A549 (cell line): ENCODE measurements at regions not wholly inside any gene's neighbourhood (a gene's known extent, or its start where the extent isn't known, plus 50 kb on each side); places are given as distances from the start of the nearest gene placed in this dataset.

Experiments used
- ATAC-seq, 2 experiments: fragments of 200-7000 bp in 1 of 2; fragments of >200 bp in 1 of 2; cut with Nextera tagmentation in 1 of 2; cut with Tn5 transposase in 1 of 2; 3 replicates each; pipeline versions ENCODE4 v1.8.0 to v1.9.1; 2018 to 2020; ENCODE audit warnings: mild to moderate bottlenecking in 1 of 2, moderate library complexity in 1 of 2
- CTCF ChIA-PET: fragments of 300-600 bp; sonication (Branson Sonifier 250); formaldehyde crosslinking; extraction: SDS; loops from one replicate; lab custom pipeline; 2021; ENCODE audit warnings: antibody characterized with exemption, inconsistent platforms; lab: Yijun Ruan, JAX
- POLR2A ChIA-PET: fragments of 350-600 bp; formaldehyde crosslinking; extraction: SDS; loops from one replicate; lab custom pipeline; 2021; ENCODE audit warnings: antibody characterized with exemption, inconsistent platforms; lab: Yijun Ruan, JAX
- DNase-seq, 2 experiments: peaks; one replicate each; pipeline versions ENCODE4 v3.0.0 to v3.0.0-alpha.2; 2011 to 2016; ENCODE audit warnings: low read depth in 1 of 2, low spot score in 1 of 2
- FAIRE-seq: peaks from 2 replicates; lab custom pipeline; 2011; peaks lifted over from hg19 to GRCh38; lab: Jason Lieb, UNC
- H3K27ac ChIP-seq, 2 experiments: fragments of >200 bp; sonication (Bioruptor Twin); formaldehyde crosslinking; 3 replicates each; pipeline ENCODE4 v1.5.1; 2016 to 2017
- H3K4me1 ChIP-seq: fragments of >200 bp; sonication (Bioruptor Twin); formaldehyde crosslinking; 3 replicates; pipeline ENCODE4 v1.6.1; 2016
- H3K4me2 ChIP-seq: fragments of >200 bp; sonication (Bioruptor Twin); formaldehyde crosslinking; 3 replicates; pipeline ENCODE4 v1.6.1; 2016
- H3K4me3 ChIP-seq: fragments of >200 bp; sonication (Bioruptor Twin); formaldehyde crosslinking; 3 replicates; pipeline ENCODE4 v1.5.1; 2016
- H3K9me3 ChIP-seq: fragments of >200 bp; sonication (Bioruptor Twin); formaldehyde crosslinking; 3 replicates; pipeline ENCODE4 v1.6.1; 2016
- BHLHE40 ChIP-seq: IDR thresholded peaks from 2 replicates; pipeline ENCODE4 v1.6.1; 2012; ENCODE audit warnings: low read depth, low read length, inconsistent platforms
- CEBPB ChIP-seq, 2 experiments: fragments of >200 bp in 1 of 2; sonication (Bioruptor Twin) in 1 of 2; formaldehyde crosslinking in 1 of 2; IDR thresholded peaks; 2 replicates each; pipeline ENCODE4 v1.6.1; 2012 to 2016
- CHD2 ChIP-seq: fragments of 150-350 bp; IDR thresholded peaks from 2 replicates; pipeline ENCODE4 v1.6.1; 2014; ENCODE audit warnings: low read length; ENCODE audit not compliant: partially characterized antibody
- CHD4 ChIP-seq: fragments of 200-600 bp; sonication (generic); IDR thresholded peaks from 2 replicates; pipeline ENCODE4 v1.6.1; 2016; ENCODE audit warnings: antibody characterized with exemption, mild to moderate bottlenecking, borderline replicate concordance
- CTCF ChIP-seq: fragments of >200 bp; sonication (Bioruptor Twin); formaldehyde crosslinking; IDR thresholded peaks from 3 replicates; pipeline ENCODE4 v1.5.1; 2016
- E2F6 ChIP-seq: IDR thresholded peaks from 2 replicates; pipeline ENCODE4 v1.6.1; 2012; ENCODE audit warnings: low read depth, borderline replicate concordance
- FOSB ChIP-seq: fragments of 250-450 bp; sonication (Bioruptor Pico); IDR thresholded peaks from 2 replicates; pipeline ENCODE4 v1.5.0; 2020; ENCODE audit warnings: mild to moderate bottlenecking, moderate library complexity
- GATA3 ChIP-seq: IDR thresholded peaks from 2 replicates; pipeline ENCODE4 v1.6.1; 2012; ENCODE audit warnings: borderline replicate concordance
- HOXA7 ChIP-seq: fragments of 250-450 bp; sonication (Bioruptor Pico); IDR thresholded peaks from 2 replicates; pipeline ENCODE4 v1.5.0; 2020; ENCODE audit warnings: mild to moderate bottlenecking, moderate library complexity
- HOXB5 ChIP-seq: fragments of 250-450 bp; sonication (Bioruptor Pico); IDR thresholded peaks from 2 replicates; pipeline ENCODE4 v1.5.0; 2020; ENCODE audit warnings: mild to moderate bottlenecking, moderate library complexity
- MYC ChIP-seq: IDR thresholded peaks from 2 replicates; pipeline ENCODE4 v1.6.1; 2012; ENCODE audit warnings: mild to moderate bottlenecking, inconsistent platforms, low read length, improper control_type of control experiment, borderline replicate concordance
- PBX3 ChIP-seq: IDR thresholded peaks from 2 replicates; pipeline ENCODE4 v1.6.1; 2012
- PHF8 ChIP-seq: fragments of 200-600 bp; sonication (generic); IDR thresholded peaks from 2 replicates; pipeline ENCODE4 v1.6.1; 2016; ENCODE audit warnings: low read depth, mild to moderate bottlenecking, antibody characterized with exemption, moderate library complexity, borderline replicate concordance
- POLR2A ChIP-seq: IDR thresholded peaks from 2 replicates; pipeline ENCODE4 v1.6.1; 2012; ENCODE audit warnings: mild to moderate bottlenecking, low read length
- RAD21 ChIP-seq, 2 experiments: fragments of >200 bp in 1 of 2; sonication (Bioruptor Twin) in 1 of 2; formaldehyde crosslinking in 1 of 2; IDR thresholded peaks in 1 of 2; conservative IDR thresholded peaks in 1 of 2; 2 replicates in 1 of 2; 3 replicates in 1 of 2; pipeline ENCODE4 v1.6.1; 2012 to 2018; ENCODE audit warnings: inconsistent platforms in 1 of 2
- SMC3 ChIP-seq: fragments of >200 bp; sonication (Bioruptor Twin); formaldehyde crosslinking; IDR thresholded peaks from 3 replicates; pipeline ENCODE4 v1.6.1; 2018; ENCODE audit warnings: inconsistent platforms
- TFCP2L1 ChIP-seq: fragments of 250-450 bp; sonication (Bioruptor Pico); IDR thresholded peaks from 2 replicates; pipeline ENCODE4 v1.5.0; 2021; ENCODE audit warnings: mild to moderate bottlenecking
- TP53 ChIP-seq: fragments of 250-450 bp; sonication (Bioruptor Pico); IDR thresholded peaks from 2 replicates; pipeline ENCODE4 v1.5.0; 2021; ENCODE audit warnings: mild to moderate bottlenecking, moderate library complexity
- ZNF302 ChIP-seq: fragments of 250-450 bp; sonication (Bioruptor Pico); IDR thresholded peaks from 2 replicates; pipeline ENCODE4 v1.9.0; 2021; ENCODE audit warnings: inconsistent platforms, mild to moderate bottlenecking, moderate library complexity
- ZSCAN20 ChIP-seq: fragments of 250-450 bp; sonication (Bioruptor Pico); IDR thresholded peaks from 2 replicates; pipeline ENCODE4 v1.8.0; 2022; ENCODE audit warnings: mild to moderate bottlenecking, moderate library complexity
- WGBS: methylation state at CpG from one replicate; pipeline ENCODE4 v1.1.6; 2017; ENCODE audit errors: missing lambda C conversion rate; 5-methylcytosine and 5-hydroxymethylcytosine counted together

DNA sequence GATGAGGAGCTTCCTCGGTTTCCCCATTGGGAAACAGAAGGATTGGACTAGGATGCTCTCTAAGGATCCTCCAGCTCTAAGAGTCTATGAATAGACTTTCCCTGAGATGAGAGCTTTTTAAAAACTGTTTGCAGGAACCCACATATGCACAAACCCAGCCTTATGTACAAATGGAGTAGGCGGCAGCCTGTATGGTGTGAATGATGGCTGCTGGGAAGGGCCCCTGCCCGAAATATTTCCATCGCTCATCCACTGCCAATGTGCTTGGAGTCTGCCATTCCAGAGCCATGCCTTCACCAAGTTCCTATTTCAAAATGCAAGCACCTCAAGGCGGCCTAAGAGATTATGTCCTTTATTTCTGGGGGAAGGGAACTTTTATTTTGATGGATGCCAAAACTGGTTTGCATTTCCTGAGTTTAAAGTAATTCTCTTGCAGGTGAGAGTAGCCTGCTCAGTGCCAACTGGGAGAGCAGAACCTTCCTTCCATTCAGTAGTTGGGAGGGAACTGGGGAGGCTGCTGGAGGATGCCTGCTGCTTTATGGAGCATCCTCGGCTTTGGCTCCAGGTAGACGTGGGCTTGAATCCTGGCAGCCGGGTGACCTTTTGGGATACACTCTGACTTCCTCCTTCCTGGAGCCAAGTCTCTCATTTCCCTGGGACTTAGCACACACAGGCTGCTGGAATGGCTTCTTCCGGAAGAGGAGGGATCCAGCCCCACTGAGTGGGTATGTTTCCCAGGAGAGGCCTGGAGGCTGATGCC, 165.9 kb downstream of the ACTL8 start (continued):
- no peak for TF ChIP-seq HOXB5
- no peak for TF ChIP-seq TFCP2L1 (CRISPR knock-in tag)

DNA sequence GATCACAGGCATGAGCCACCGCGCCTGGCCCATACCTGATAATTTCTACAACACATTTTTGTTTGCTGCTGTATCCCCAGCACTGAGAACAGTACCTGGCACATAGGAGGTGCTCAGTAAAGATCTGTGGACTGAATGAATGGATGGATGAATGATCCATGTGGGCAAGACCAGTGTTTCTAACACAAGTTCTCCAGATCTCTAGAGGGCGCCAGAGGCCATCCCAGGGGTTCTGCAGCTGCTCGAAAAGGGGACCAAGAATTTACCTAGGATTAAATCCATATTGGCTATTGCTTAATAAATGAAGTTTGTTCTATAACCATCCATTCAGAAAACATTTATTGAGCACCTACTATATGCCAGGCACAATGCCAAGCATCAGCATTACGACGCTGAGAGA, 167.7 kb downstream of the ACTL8 start:
- CTCF ChIA-PET: interaction anchor here (0.7 to 2.6 kb wide), 12 partner anchors 8 to 388 kb away, joined by 3 to 10 read pairs (median 4); no protein-coding TSS in a partner anchor
- no peaks in the 10 kb centered on the region for H3K9me3 ChIP-seq
- H3K4me1 ChIP-seq: no peaks in the 10 kb centered on the region
- H3K27ac ChIP-seq: no peak overlapping the region
- ATAC-seq: peak in 1 of 2 experiments; percentile 64; a peak in 3 of 6 replicates
- TF ChIP-seq PBX3 (no peak), CHD4 (no peak), TFCP2L1 (CRISPR knock-in tag) (no peak), GATA3 (no peak), CTCF (peak; percentile 50), PHF8 (no peak), RAD21 (conservative IDR thresholded peaks at IDR 0.05 in 1 of 2, IDR thresholded peaks at IDR 0.05 in 1 of 2) (peak; percentile 54 to 70), MYC (no peak), TP53 (CRISPR knock-in tag) (no peak), SMC3 (peak; percentile 40; the same call in 2 of the 3 replicates), FOSB (CRISPR knock-in tag) (no peak), POLR2A (no peak)
- H3K4me3 ChIP-seq: no peak overlapping the region
- no peak for FAIRE-seq
- no peak overlapping the region for H3K4me2 ChIP-seq
- POLR2A ChIA-PET: no interaction called here
- DNase-seq: peak; percentile 30 to 32
- WGBS: 16% methylated on average over 6 of the region's 6 CpGs

DNA sequence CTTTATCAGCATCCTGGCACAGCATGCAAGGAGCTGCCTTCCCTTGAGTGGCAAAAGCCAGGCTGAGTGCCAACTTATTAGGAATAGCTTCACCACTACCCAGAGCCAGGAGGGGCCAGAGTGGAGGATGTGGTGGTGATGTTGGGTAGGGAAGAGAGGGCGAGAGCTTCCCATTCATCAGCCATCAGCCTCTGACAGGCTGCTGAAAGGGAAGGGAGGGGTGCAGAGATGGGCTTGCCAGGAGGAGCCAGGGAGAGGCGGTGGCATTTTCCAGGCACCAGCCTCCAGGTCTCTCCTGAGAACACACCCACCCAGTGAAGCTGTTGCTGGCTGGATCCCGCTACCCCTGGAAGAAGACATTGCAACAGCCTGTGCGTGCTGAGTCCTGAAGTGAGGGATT, 168.5 kb downstream of the ACTL8 start:
- ChIA-PET CTCF (interaction anchor here (0.6 to 2.6 kb wide), 11 partner anchors 9 to 658 kb away, joined by 3 to 10 read pairs (median 4); no protein-coding TSS in a partner anchor), POLR2A (no interaction called here)
- no peak overlapping the region for H3K4me3 ChIP-seq
- no peak overlapping the region for H3K27ac ChIP-seq
- no peak for ATAC-seq
- no peaks in the 10 kb centered on the region for H3K9me3 ChIP-seq
- no peaks in the 10 kb centered on the region for H3K4me1 ChIP-seq
- no peak for FAIRE-seq
- DNase-seq: no peak
- H3K4me2 ChIP-seq: no peak overlapping the region
- WGBS: 42% methylated on average over 4 of the region's 4 CpGs
- no peak for TF ChIP-seq ZNF302
- no peak for TF ChIP-seq BHLHE40
- TF ChIP-seq TFCP2L1 (CRISPR knock-in tag): no peak
- no peak for TF ChIP-seq HOXA7 (CRISPR knock-in tag)
- TF ChIP-seq CEBPB (IDR thresholded peaks at IDR 0.05): no peak
- TF ChIP-seq CHD2: no peak
- TF ChIP-seq ZSCAN20 (CRISPR knock-in tag): no peak
- no peak for TF ChIP-seq E2F6
